ENCODE measurements at regions not wholly inside any gene's neighbourhood (a gene's known extent, or its start where the extent isn't known, plus 50 kb on each side); places are given as distances from the start of the nearest gene placed in this dataset.

DNA sequence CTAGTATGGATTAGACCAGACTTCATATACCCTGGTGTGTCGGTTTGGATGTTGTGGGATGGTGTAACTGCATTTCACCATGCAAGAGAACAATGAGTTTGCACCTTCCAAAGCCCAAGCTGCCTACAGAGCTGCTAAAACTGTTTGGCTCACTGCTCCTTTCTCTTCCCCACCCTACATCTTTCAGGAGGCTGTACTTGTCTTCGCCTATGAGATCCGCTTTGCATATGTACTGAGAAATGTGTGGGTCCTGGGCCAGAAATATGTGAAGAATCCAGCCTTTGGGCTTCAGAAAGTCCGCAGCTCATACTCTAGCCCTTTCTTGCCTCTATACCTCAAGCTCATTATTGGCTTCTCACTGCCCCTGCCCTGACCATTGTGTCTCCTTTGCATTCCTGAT, 1060.0 kb downstream of the NTRK3 start:
- H3K4me1 ChIP-seq = no peaks in the 10 kb centered on the region
- TF ChIP-seq, protein P1, sequence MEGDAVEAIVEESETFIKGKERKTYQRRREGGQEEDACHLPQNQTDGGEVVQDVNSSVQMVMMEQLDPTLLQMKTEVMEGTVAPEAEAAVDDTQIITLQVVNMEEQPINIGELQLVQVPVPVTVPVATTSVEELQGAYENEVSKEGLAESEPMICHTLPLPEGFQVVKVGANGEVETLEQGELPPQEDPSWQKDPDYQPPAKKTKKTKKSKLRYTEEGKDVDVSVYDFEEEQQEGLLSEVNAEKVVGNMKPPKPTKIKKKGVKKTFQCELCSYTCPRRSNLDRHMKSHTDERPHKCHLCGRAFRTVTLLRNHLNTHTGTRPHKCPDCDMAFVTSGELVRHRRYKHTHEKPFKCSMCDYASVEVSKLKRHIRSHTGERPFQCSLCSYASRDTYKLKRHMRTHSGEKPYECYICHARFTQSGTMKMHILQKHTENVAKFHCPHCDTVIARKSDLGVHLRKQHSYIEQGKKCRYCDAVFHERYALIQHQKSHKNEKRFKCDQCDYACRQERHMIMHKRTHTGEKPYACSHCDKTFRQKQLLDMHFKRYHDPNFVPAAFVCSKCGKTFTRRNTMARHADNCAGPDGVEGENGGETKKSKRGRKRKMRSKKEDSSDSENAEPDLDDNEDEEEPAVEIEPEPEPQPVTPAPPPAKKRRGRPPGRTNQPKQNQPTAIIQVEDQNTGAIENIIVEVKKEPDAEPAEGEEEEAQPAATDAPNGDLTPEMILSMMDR (IDR thresholded peaks at IDR 0.05) = no peak
- DNase-seq (no peak), ATAC-seq (no peak)
- H3K4me3 ChIP-seq = no peak overlapping the region
- no peaks in the 10 kb centered on the region for H3K36me3 ChIP-seq
- H3K27me3 ChIP-seq = peaks cover 0 to 5% (median 0%) of the 10 kb centered on the region in 7 donors
- intact Hi-C loops (cut with DNase I) = no loop called here
- H3K9me3 ChIP-seq = peaks cover 0 to 3% (median 0%) of the 10 kb centered on the region in 11 donors
- 64 to 71% methylated on average over 4 of the region's 4 CpGs for WGBS, 2 donors
- H3K27ac ChIP-seq = no peak overlapping the region

DNA sequence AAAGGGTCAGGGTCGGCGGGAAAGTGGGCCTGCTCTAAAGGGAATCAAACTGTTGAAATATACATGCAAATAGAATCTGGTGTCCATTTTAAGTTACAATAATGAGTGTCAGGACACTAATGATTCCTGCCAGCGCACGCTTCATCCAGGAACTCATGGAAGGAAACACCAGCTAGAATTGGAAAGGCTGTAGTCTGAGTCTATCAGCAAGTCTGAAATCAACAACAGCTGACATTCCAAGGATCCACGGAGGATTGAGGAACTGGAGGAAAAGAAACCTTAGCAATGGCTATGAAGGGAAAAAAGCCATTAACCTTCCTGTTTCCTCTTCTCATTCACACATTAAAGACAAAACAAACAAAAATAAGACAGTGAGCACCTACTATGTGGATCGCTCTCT, 1063.1 kb downstream of the NTRK3 start:
- intact Hi-C loops (cut with DNase I) = no loop called here
- TF ChIP-seq, protein P1 (IDR thresholded peaks at IDR 0.05) = no peak
- no peak overlapping the region for H3K4me3 ChIP-seq
- no peaks in the 10 kb centered on the region for H3K4me1 ChIP-seq
- H3K27me3 ChIP-seq = no peaks in the 10 kb centered on the region
- no peak overlapping the region for H3K27ac ChIP-seq
- DNase-seq (no peak), ATAC-seq (no peak)
- H3K9me3 ChIP-seq = peaks cover 0 to 3% (median 0%) of the 10 kb centered on the region in 11 donors
- 63 to 77% methylated on average over 6 of the region's 6 CpGs for WGBS, 2 donors
- no peaks in the 10 kb centered on the region for H3K36me3 ChIP-seq

GRCh38 chr15:87167706-87168105, 1088.0 kb downstream of the AGBL1 start:
- DNase-seq (no peak), ATAC-seq (no peak)
- Histone ChIP-seq H3K4me1 (no peaks in the 10 kb centered on the region), H3K27ac (no peak overlapping the region), H3K9me3 (peaks cover 0 to 3% (median 0%) of the 10 kb centered on the region in 11 donors), H3K4me3 (no peak overlapping the region), H3K36me3 (no peaks in the 10 kb centered on the region), H3K27me3 (peaks cover 0 to 4% (median 0%) of the 10 kb centered on the region in 7 donors)
- WGBS, 2 donors = 53% methylated on average over 1 of the region's 1 CpG
- TF ChIP-seq, protein P1 (IDR thresholded peaks at IDR 0.05) = no peak
- intact Hi-C loops (cut with DNase I) = no loop called here

DNA sequence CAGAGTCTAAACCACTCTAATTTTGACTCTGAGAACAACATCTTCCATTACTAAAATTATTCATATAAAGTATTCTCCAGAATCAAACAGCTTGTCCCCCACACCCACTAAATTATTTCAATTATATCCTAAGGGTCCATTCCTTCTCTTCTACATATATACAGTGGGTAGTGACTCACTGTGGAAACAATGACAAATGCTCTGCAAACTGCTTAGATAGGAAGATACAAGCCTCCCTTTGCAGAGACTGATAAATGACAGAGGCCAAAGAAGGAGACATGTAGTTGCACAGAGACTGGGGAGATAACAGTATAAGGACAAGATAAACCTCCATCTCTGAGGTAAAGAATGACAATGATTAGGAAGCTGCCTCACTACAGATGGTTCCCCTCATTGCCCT, 1087.4 kb downstream of the AGBL1 start:
- Histone ChIP-seq H3K27ac (no peak overlapping the region), H3K36me3 (no peaks in the 10 kb centered on the region), H3K27me3 (peaks cover 0 to 4% (median 0%) of the 10 kb centered on the region in 7 donors), H3K9me3 (peaks cover 0 to 3% (median 0%) of the 10 kb centered on the region in 11 donors), H3K4me3 (no peak overlapping the region), H3K4me1 (no peaks in the 10 kb centered on the region)
- TF ChIP-seq, protein P1 (IDR thresholded peaks at IDR 0.05) = no peak
- intact Hi-C loops (cut with DNase I) = no loop called here
- ATAC-seq = no peak
- DNase-seq = no peak
